Fibroblast of villous mesenchyme (primary cell): ENCODE measurements at regions not wholly inside any gene's neighbourhood (a gene's known extent, or its start where the extent isn't known, plus 50 kb on each side); places are given as distances from the start of the nearest gene placed in this dataset.
A peak's percentile ranks its signal among the peaks of the same experiment; 100 is the strongest.

Experiments
- DNase-seq: peaks from one replicate; pipeline ENCODE4 v3.0.0-alpha.2; 2010; ENCODE audit warnings: low read depth
- H3K4me3 ChIP-seq: 2 replicates; pipeline ENCODE4 v1.5.1; 2011; ENCODE audit warnings: low read depth, mild to moderate bottlenecking, low read length
- CTCF ChIP-seq: IDR thresholded peaks from 2 replicates; pipeline ENCODE4 v1.5.1; 2012; ENCODE audit warnings: low read depth, mild to moderate bottlenecking, low read length; ENCODE audit not compliant: insufficient read depth

GRCh38 chr17:45578516-45579455 is 88.3 kb upstream of the PLEKHM1 start:
- peak; percentile 29 for DNase-seq
- no peak overlapping the region for H3K4me3 ChIP-seq
- no peak for TF ChIP-seq CTCF

GRCh38 chr17:45579529-45580495 is 89.3 kb upstream of the PLEKHM1 start:
- no peak for DNase-seq
- no peak for TF ChIP-seq CTCF

GRCh38 chr17:45580924-45581323 is 90.4 kb upstream of the PLEKHM1 start:
- TF ChIP-seq CTCF: no peak

More at GRCh38 chr17:45579529-45580495, 89.3 kb upstream of the PLEKHM1 start:
- H3K4me3 ChIP-seq: no peak overlapping the region

GRCh38 chr17:45581860-45582259 is 91.3 kb upstream of the PLEKHM1 start:
- no peak for TF ChIP-seq CTCF
- H3K4me3 ChIP-seq: no peak overlapping the region
- DNase-seq: no peak

More at GRCh38 chr17:45580924-45581323, 90.4 kb upstream of the PLEKHM1 start:
- no peak overlapping the region for H3K4me3 ChIP-seq
- no peak for DNase-seq

GRCh38 chr17:45584092-45585036 is 93.8 kb upstream of the PLEKHM1 start:
- H3K4me3 ChIP-seq: peak overlapping the region; percentile 91
- no peak for TF ChIP-seq CTCF
- DNase-seq: peak; percentile 36
